Peyer's patch (tissue), 4 donors: ENCODE measurements at regions not wholly inside any gene's neighbourhood (a gene's known extent, or its start where the extent isn't known, plus 50 kb on each side); places are given as distances from the start of the nearest gene placed in this dataset.

ENCODE experiments used
- DNase-seq, 3 donors: peaks; one replicate each; pipeline ENCODE4 v3.0.0-alpha.2; 2017 to 2019
- H3K27ac ChIP-seq, 4 donors: fragments of 200-600 bp; sonication (generic); one replicate each; pipeline ENCODE4 v1.5.1; 2016 to 2019
- H3K27me3 ChIP-seq, 2 donors: fragments of 200-600 bp; sonication (generic); one replicate each; pipeline ENCODE4 v1.5.1; 2019
- H3K36me3 ChIP-seq, 3 donors: fragments of 200-600 bp; sonication (generic); one replicate each; pipeline ENCODE4 v1.5.1; 2016 to 2019
- H3K4me1 ChIP-seq, 4 donors: fragments of 200-600 bp; sonication (generic); one replicate each; pipeline ENCODE4 v1.5.1; 2016 to 2019
- H3K4me3 ChIP-seq, 4 donors: fragments of 200-600 bp; sonication (generic); 1 replicate in 3 of 4; 2 replicates in 1 of 4; pipeline ENCODE4 v1.5.1; 2016 to 2019; ENCODE audit warnings: mild to moderate bottlenecking in 1 of 4
- H3K9me3 ChIP-seq, 4 donors: fragments of 200-600 bp; sonication (generic); one replicate each; pipeline ENCODE4 v1.5.1; 2016 to 2019; ENCODE audit warnings: mild to moderate bottlenecking in 1 of 4
- CTCF ChIP-seq, 6 experiments: fragments of 450-650 bp in 4 of 6; fragments of 200-600 bp in 2 of 6; sonication (generic) in 1 of 6; IDR thresholded peaks; one replicate each; pipeline ENCODE4 v1.5.1; 2017 to 2019; ENCODE audit warnings: antibody characterized with exemption in 6 of 6, mild to moderate bottlenecking in 3 of 6, moderate library complexity in 1 of 6
- POLR2A ChIP-seq, 2 donors: fragments of 450-650 bp; IDR thresholded peaks; one replicate each; pipeline ENCODE4 v1.5.1; 2017; ENCODE audit warnings: antibody characterized with exemption in 2 of 2, mild to moderate bottlenecking in 2 of 2, moderate library complexity in 2 of 2

GRCh38 chr6:16947375-16948015, 154.4 kb upstream of the STMND1 start:
- TF ChIP-seq CTCF (IDR thresholded peaks at IDR 0.05) (no peak), POLR2A (IDR thresholded peaks at IDR 0.05) (no peak)
- no peaks in the 10 kb centered on the region for H3K36me3 ChIP-seq
- H3K9me3 ChIP-seq, result no peaks in the 10 kb centered on the region
- H3K27me3 ChIP-seq, result no peaks in the 10 kb centered on the region
- no peak for DNase-seq
- H3K27ac ChIP-seq, result no peak overlapping the region
- H3K4me3 ChIP-seq, result no peak overlapping the region
- no peaks in the 10 kb centered on the region for H3K4me1 ChIP-seq

GRCh38 chr6:16944596-16944995, 157.3 kb upstream of the STMND1 start:
- Histone ChIP-seq H3K4me1 (no peaks in the 10 kb centered on the region), H3K27me3 (no peaks in the 10 kb centered on the region), H3K9me3 (no peaks in the 10 kb centered on the region), H3K36me3 (no peaks in the 10 kb centered on the region), H3K4me3 (no peak overlapping the region), H3K27ac (no peak overlapping the region)
- TF ChIP-seq CTCF (IDR thresholded peaks at IDR 0.05) (no peak), POLR2A (IDR thresholded peaks at IDR 0.05) (no peak)
- no peak for DNase-seq

- no peaks in the 10 kb centered on the region for H3K9me3 ChIP-seq
- H3K36me3 ChIP-seq, result no peaks in the 10 kb centered on the region
- no peaks in the 10 kb centered on the region for H3K4me1 ChIP-seq
- H3K4me3 ChIP-seq, result no peak overlapping the region
- no peak for DNase-seq
- no peaks in the 10 kb centered on the region for H3K27me3 ChIP-seq
- H3K27ac ChIP-seq, result no peak overlapping the region
- TF ChIP-seq POLR2A (IDR thresholded peaks at IDR 0.05), result no peak
- TF ChIP-seq CTCF (IDR thresholded peaks at IDR 0.05), result no peak
These were observed 162.0 kb upstream of the STMND1 start for GRCh38 chr6:16939839-16940238.

- TF ChIP-seq CTCF (IDR thresholded peaks at IDR 0.05) (no peak), POLR2A (IDR thresholded peaks at IDR 0.05) (no peak)
- H3K4me1 ChIP-seq, result no peaks in the 10 kb centered on the region
- H3K27ac ChIP-seq, result no peak overlapping the region
- H3K27me3 ChIP-seq, result no peaks in the 10 kb centered on the region
- DNase-seq, result no peak
- H3K36me3 ChIP-seq, result no peaks in the 10 kb centered on the region
- no peak overlapping the region for H3K4me3 ChIP-seq
- no peaks in the 10 kb centered on the region for H3K9me3 ChIP-seq
These were observed 162.5 kb upstream of the STMND1 start for GRCh38 chr6:16939351-16939750.

DNA sequence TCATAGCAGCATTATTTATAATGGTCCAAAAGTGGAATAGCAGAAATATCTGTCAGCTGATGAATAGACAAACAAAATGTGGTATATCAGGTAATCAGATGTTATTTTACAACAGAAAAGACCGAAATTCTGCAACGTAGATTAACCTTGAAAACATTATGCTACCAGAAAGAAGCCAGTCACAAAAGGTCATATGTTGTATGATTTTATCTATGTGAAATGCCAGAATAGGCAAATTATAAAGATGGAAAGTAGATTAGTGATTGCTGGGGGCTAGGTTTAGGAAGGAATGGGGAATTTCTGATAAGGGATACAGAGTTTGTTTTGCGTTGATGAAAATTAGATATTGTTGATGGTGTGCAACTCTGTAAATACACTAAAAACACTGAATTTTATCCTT, 165.0 kb upstream of the STMND1 start:
- no peak for DNase-seq
- Histone ChIP-seq H3K4me1 (no peaks in the 10 kb centered on the region), H3K36me3 (no peaks in the 10 kb centered on the region), H3K27ac (no peak overlapping the region), H3K9me3 (no peaks in the 10 kb centered on the region), H3K27me3 (no peaks in the 10 kb centered on the region), H3K4me3 (no peak overlapping the region)
- TF ChIP-seq CTCF (IDR thresholded peaks at IDR 0.05) (no peak), POLR2A (IDR thresholded peaks at IDR 0.05) (no peak)

DNA sequence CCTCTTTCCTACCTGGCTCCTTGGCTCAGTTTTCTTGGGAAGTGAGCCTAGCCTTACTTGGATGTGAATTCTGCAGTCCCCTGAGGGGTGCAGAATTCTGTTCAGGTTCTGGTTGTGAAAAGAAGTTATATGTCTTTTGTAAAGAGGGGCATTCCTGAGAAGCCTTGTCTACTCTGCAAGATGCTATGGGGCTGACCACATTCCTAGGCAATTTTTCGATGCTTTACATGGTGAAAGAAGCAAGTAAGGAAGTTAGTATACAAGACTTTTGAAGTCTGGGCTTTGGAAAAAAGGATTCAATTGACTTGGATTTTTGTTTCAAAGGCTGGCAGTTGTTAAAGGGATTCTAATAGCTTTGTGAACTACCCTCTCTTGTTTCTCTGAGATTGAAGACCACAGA, 167.9 kb upstream of the STMND1 start:
- H3K36me3 ChIP-seq, result no peaks in the 10 kb centered on the region
- DNase-seq, result no peak
- TF ChIP-seq CTCF (IDR thresholded peaks at IDR 0.05) (no peak), POLR2A (IDR thresholded peaks at IDR 0.05) (no peak)
- no peaks in the 10 kb centered on the region for H3K9me3 ChIP-seq
- H3K27me3 ChIP-seq, result no peaks in the 10 kb centered on the region
- H3K4me1 ChIP-seq, result no peaks in the 10 kb centered on the region
- H3K4me3 ChIP-seq, result no peak overlapping the region
- H3K27ac ChIP-seq, result no peak overlapping the region
